ENCODE measurements at regions not wholly inside any gene's neighbourhood (a gene's known extent, or its start where the extent isn't known, plus 50 kb on each side); places are given as distances from the start of the nearest gene placed in this dataset.

DNA sequence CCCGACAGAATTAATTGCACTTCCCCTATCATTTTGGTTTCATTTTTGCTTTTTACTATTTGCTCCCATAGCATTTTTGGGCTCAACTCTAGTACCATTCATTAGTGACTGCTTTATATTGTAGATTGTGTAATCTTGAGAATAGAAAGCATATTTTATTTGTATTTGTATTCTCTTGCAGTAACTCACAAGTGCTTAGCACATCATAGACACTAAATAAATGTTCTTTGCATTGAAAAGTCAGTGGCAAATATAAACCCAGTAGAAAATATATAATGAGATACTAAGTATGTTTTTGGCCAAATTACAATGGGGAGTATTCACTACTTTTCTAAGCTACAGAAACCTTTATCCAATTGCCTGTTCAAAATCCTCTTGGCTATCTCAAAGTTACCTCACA is 359.7 kb upstream of the CAMK1G start:
- H3K27me3 ChIP-seq (ENCODE audit: control insufficient read depth in 1 of 2, insufficient read depth in 1 of 2, low read length in 2 of 2), result peaks cover 0 to 4% of the 10 kb centered on the region in 2 experiments
- H2AK5ac ChIP-seq (ENCODE audit: low read length, severe bottlenecking), result no peak overlapping the region
- no peak overlapping the region for H3K14ac ChIP-seq (ENCODE audit: low read length in 2 of 2)
- no peak overlapping the region for H4K8ac ChIP-seq (ENCODE audit: low read length)
- no peak overlapping the region for H3K18ac ChIP-seq (ENCODE audit: low read depth in 1 of 2, low read length in 2 of 2)
- H3K4me1 ChIP-seq (ENCODE audit: control insufficient read depth, insufficient read depth, low read depth, low read length), result no peaks in the 10 kb centered on the region
- no peak overlapping the region for H3K9ac ChIP-seq (ENCODE audit: low read length)
- no peak overlapping the region for H2BK15ac ChIP-seq (ENCODE audit: low read depth, poor library complexity, severe bottlenecking)
- H2BK5ac ChIP-seq (ENCODE audit: low read depth, low read length, poor library complexity, severe bottlenecking), result no peak overlapping the region
- no peak overlapping the region for H3K4ac ChIP-seq (ENCODE audit: low read depth in 1 of 2, low read length in 2 of 2)
- no peaks in the 10 kb centered on the region for H3K36me3 ChIP-seq (ENCODE audit: control insufficient read depth in 1 of 2, insufficient read depth in 2 of 2, low read depth in 1 of 2, low read length in 2 of 2)
- no peak overlapping the region for H2BK120ac ChIP-seq (ENCODE audit: low read depth, low read length)
- no peak overlapping the region for H3K4me3 ChIP-seq (ENCODE audit: insufficient read depth in 1 of 2, low read depth in 1 of 2, low read length in 2 of 2)
- no peak overlapping the region for H3K23ac ChIP-seq (ENCODE audit: low read length in 2 of 2)
- H3K4me2 ChIP-seq (ENCODE audit: low read length, poor library complexity, severe bottlenecking), result no peak overlapping the region
- no peak overlapping the region for H4K91ac ChIP-seq (ENCODE audit: low read length)
- DNase-seq, result no peak
- H3K79me1 ChIP-seq (replicated peaks; ENCODE audit: low read length, poor library complexity, severe bottlenecking), result no peaks in the 10 kb centered on the region
- no peak overlapping the region for H3K27ac ChIP-seq (ENCODE audit: low read length, poor library complexity, severe bottlenecking)
- H3K9me3 ChIP-seq (ENCODE audit: control insufficient read depth, low read length), result no peaks in the 10 kb centered on the region
- H2BK12ac ChIP-seq (ENCODE audit: low read length in 2 of 2), result no peak overlapping the region
- WGBS, result 0% methylated on average over 1 of the region's 1 CpG
- H2AFZ ChIP-seq (ENCODE audit: low read depth, low read length), result no peak overlapping the region

- Histone ChIP-seq H2BK120ac (ENCODE audit: low read depth, low read length) (no peak overlapping the region), H2BK5ac (ENCODE audit: low read depth, low read length, poor library complexity, severe bottlenecking) (no peak overlapping the region), H4K8ac (ENCODE audit: low read length) (no peak overlapping the region), H3K4me1 (ENCODE audit: control insufficient read depth, insufficient read depth, low read depth, low read length) (no peaks in the 10 kb centered on the region), H2BK12ac (ENCODE audit: low read length in 2 of 2) (no peak overlapping the region), H3K79me1 (replicated peaks; ENCODE audit: low read length, poor library complexity, severe bottlenecking) (no peaks in the 10 kb centered on the region), H3K27ac (ENCODE audit: low read length, poor library complexity, severe bottlenecking) (no peak overlapping the region), H3K9ac (ENCODE audit: low read length) (no peak overlapping the region), H4K91ac (ENCODE audit: low read length) (no peak overlapping the region), H3K4ac (ENCODE audit: low read depth in 1 of 2, low read length in 2 of 2) (no peak overlapping the region), H3K27me3 (ENCODE audit: control insufficient read depth in 1 of 2, insufficient read depth in 1 of 2, low read length in 2 of 2) (peaks cover 0 to 4% of the 10 kb centered on the region in 2 experiments), H3K14ac (ENCODE audit: low read length in 2 of 2) (no peak overlapping the region), H3K4me3 (ENCODE audit: insufficient read depth in 1 of 2, low read depth in 1 of 2, low read length in 2 of 2) (no peak overlapping the region), H3K36me3 (ENCODE audit: control insufficient read depth in 1 of 2, insufficient read depth in 2 of 2, low read depth in 1 of 2, low read length in 2 of 2) (no peaks in the 10 kb centered on the region), H3K9me3 (ENCODE audit: control insufficient read depth, low read length) (no peaks in the 10 kb centered on the region), H2AFZ (ENCODE audit: low read depth, low read length) (no peak overlapping the region), H3K23ac (ENCODE audit: low read length in 2 of 2) (no peak overlapping the region), H3K4me2 (ENCODE audit: low read length, poor library complexity, severe bottlenecking) (no peak overlapping the region), H2AK5ac (ENCODE audit: low read length, severe bottlenecking) (no peak overlapping the region), H3K18ac (ENCODE audit: low read depth in 1 of 2, low read length in 2 of 2) (no peak overlapping the region), H2BK15ac (ENCODE audit: low read depth, poor library complexity, severe bottlenecking) (no peak overlapping the region)
- no peak for DNase-seq
- WGBS, result 83% methylated on average over 4 of the region's 4 CpGs
Observed at GRCh38 chr1:209224886-209225285, 358.6 kb upstream of the CAMK1G start.

- H3K14ac ChIP-seq (ENCODE audit: low read length in 2 of 2), result no peak overlapping the region
- no peak for DNase-seq
Observed at GRCh38 chr1:209227171-209227570, 356.3 kb upstream of the CAMK1G start.

DNA sequence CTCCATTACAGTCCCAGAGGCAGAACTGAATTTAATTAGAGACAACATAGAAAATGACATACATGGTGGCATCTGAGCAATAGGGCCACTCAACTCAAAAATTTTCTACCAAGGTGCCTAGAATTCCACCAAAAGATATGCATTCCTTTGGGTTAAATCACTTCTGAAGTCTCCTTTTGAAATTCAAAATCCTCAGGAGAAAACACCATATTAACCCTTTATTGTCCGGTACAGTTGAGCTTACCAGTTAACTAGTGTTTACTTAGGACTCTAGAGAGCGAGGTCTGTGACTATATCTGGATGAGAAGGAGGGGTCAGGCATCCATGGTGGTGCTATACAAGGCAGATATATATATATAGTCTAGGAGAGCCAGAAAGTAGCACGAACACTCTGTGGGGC is 355.6 kb upstream of the CAMK1G start:
- no peak overlapping the region for H3K4me2 ChIP-seq (ENCODE audit: low read length, poor library complexity, severe bottlenecking)
- H3K9me3 ChIP-seq (ENCODE audit: control insufficient read depth, low read length), result peaks cover 13% of the 10 kb centered on the region
- no peaks in the 10 kb centered on the region for H3K4me1 ChIP-seq (ENCODE audit: control insufficient read depth, insufficient read depth, low read depth, low read length)
- H3K23ac ChIP-seq (ENCODE audit: low read length in 2 of 2), result no peak overlapping the region
- H2BK15ac ChIP-seq (ENCODE audit: low read depth, poor library complexity, severe bottlenecking), result no peak overlapping the region
- no peak overlapping the region for H3K4me3 ChIP-seq (ENCODE audit: insufficient read depth in 1 of 2, low read depth in 1 of 2, low read length in 2 of 2)
- H4K91ac ChIP-seq (ENCODE audit: low read length), result no peak overlapping the region
- no peaks in the 10 kb centered on the region for H3K79me1 ChIP-seq (replicated peaks; ENCODE audit: low read length, poor library complexity, severe bottlenecking)
- H2AK5ac ChIP-seq (ENCODE audit: low read length, severe bottlenecking), result no peak overlapping the region
- H3K18ac ChIP-seq (ENCODE audit: low read depth in 1 of 2, low read length in 2 of 2), result no peak overlapping the region
- H3K27ac ChIP-seq (ENCODE audit: low read length, poor library complexity, severe bottlenecking), result no peak overlapping the region
- H3K14ac ChIP-seq (ENCODE audit: low read length in 2 of 2), result no peak overlapping the region
- no peak for DNase-seq
- H3K9ac ChIP-seq (ENCODE audit: low read length), result no peak overlapping the region
- WGBS, result 60% methylated on average over 3 of the region's 3 CpGs
- no peak overlapping the region for H2BK12ac ChIP-seq (ENCODE audit: low read length in 2 of 2)
- no peak overlapping the region for H2BK5ac ChIP-seq (ENCODE audit: low read depth, low read length, poor library complexity, severe bottlenecking)
- H3K36me3 ChIP-seq (ENCODE audit: control insufficient read depth in 1 of 2, insufficient read depth in 2 of 2, low read depth in 1 of 2, low read length in 2 of 2), result no peaks in the 10 kb centered on the region
- peaks cover 0 to 13% of the 10 kb centered on the region in 2 experiments for H3K27me3 ChIP-seq (ENCODE audit: control insufficient read depth in 1 of 2, insufficient read depth in 1 of 2, low read length in 2 of 2)
- no peak overlapping the region for H4K8ac ChIP-seq (ENCODE audit: low read length)
- no peak overlapping the region for H2BK120ac ChIP-seq (ENCODE audit: low read depth, low read length)
- H2AFZ ChIP-seq (ENCODE audit: low read depth, low read length), result no peak overlapping the region
- no peak overlapping the region for H3K4ac ChIP-seq (ENCODE audit: low read depth in 1 of 2, low read length in 2 of 2)

More at GRCh38 chr1:209227171-209227570, 356.3 kb upstream of the CAMK1G start:
- Histone ChIP-seq H2AK5ac (ENCODE audit: low read length, severe bottlenecking) (no peak overlapping the region), H3K18ac (ENCODE audit: low read depth in 1 of 2, low read length in 2 of 2) (no peak overlapping the region), H3K79me1 (replicated peaks; ENCODE audit: low read length, poor library complexity, severe bottlenecking) (no peaks in the 10 kb centered on the region), H3K27me3 (ENCODE audit: control insufficient read depth in 1 of 2, insufficient read depth in 1 of 2, low read length in 2 of 2) (peaks cover 0 to 13% of the 10 kb centered on the region in 2 experiments), H3K4me1 (ENCODE audit: control insufficient read depth, insufficient read depth, low read depth, low read length) (no peaks in the 10 kb centered on the region), H2BK5ac (ENCODE audit: low read depth, low read length, poor library complexity, severe bottlenecking) (no peak overlapping the region), H2BK15ac (ENCODE audit: low read depth, poor library complexity, severe bottlenecking) (no peak overlapping the region), H2BK12ac (ENCODE audit: low read length in 2 of 2) (no peak overlapping the region), H3K4ac (ENCODE audit: low read depth in 1 of 2, low read length in 2 of 2) (no peak overlapping the region), H3K4me3 (ENCODE audit: insufficient read depth in 1 of 2, low read depth in 1 of 2, low read length in 2 of 2) (no peak overlapping the region), H3K9me3 (ENCODE audit: control insufficient read depth, low read length) (peaks cover 9% of the 10 kb centered on the region), H4K91ac (ENCODE audit: low read length) (no peak overlapping the region), H4K8ac (ENCODE audit: low read length) (no peak overlapping the region), H2BK120ac (ENCODE audit: low read depth, low read length) (no peak overlapping the region), H3K23ac (ENCODE audit: low read length in 2 of 2) (no peak overlapping the region), H3K9ac (ENCODE audit: low read length) (no peak overlapping the region), H3K36me3 (ENCODE audit: control insufficient read depth in 1 of 2, insufficient read depth in 2 of 2, low read depth in 1 of 2, low read length in 2 of 2) (no peaks in the 10 kb centered on the region), H3K4me2 (ENCODE audit: low read length, poor library complexity, severe bottlenecking) (no peak overlapping the region), H2AFZ (ENCODE audit: low read depth, low read length) (no peak overlapping the region), H3K27ac (ENCODE audit: low read length, poor library complexity, severe bottlenecking) (no peak overlapping the region)
- 89% methylated on average over 4 of the region's 6 CpGs for WGBS

All from mesenchymal stem cell (in vitro differentiated cells and primary cell).